Right lobe of liver (tissue), 4 donors: ENCODE measurements at regions not wholly inside any gene's neighbourhood (a gene's known extent, or its start where the extent isn't known, plus 50 kb on each side); places are given as distances from the start of the nearest gene placed in this dataset.

Experiments used
- POLR2A ChIP-seq: fragments of 450-650 bp; IDR thresholded peaks from one replicate; pipeline ENCODE4 v1.6.1; 2017; ENCODE audit warnings: antibody characterized with exemption, mild to moderate bottlenecking
- TF ChIP-seq, protein P1 (sequence below), 4 donors: fragments of 200-600 bp in 3 of 4; fragments of 450-650 bp in 1 of 4; IDR thresholded peaks; one replicate each; pipeline versions ENCODE4 v1.5.1 to v1.8.0; 2016 to 2022; ENCODE audit warnings: antibody characterized with exemption in 4 of 4, mild to moderate bottlenecking in 2 of 4
- donor health status: DM: no; HTN: no; CAD: no.
- donor health status: DM: no; HTN: no; CAD: no.
- donor health status: DM: no; HTN: yes; CAD: no.

DNA sequence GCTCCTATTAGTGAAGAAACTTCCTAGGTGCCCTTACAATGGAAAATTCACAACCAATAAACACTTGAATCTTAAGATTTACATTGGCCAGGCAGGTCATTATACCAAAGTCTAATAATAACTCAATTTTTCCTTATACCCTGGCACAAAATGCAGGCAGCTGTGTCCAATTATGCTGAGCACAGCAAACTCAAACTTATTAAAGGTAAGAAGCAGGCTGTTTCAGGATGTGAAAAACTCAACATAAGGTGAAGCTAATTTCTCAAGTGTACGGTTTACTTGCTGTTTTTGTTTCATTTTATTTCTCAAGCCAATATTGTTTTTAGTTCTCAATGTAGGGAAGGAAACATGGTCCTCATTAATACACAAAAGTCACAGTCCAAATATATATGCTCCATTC is 405.1 kb downstream of the KCTD16 start:
- TF ChIP-seq, protein P1, sequence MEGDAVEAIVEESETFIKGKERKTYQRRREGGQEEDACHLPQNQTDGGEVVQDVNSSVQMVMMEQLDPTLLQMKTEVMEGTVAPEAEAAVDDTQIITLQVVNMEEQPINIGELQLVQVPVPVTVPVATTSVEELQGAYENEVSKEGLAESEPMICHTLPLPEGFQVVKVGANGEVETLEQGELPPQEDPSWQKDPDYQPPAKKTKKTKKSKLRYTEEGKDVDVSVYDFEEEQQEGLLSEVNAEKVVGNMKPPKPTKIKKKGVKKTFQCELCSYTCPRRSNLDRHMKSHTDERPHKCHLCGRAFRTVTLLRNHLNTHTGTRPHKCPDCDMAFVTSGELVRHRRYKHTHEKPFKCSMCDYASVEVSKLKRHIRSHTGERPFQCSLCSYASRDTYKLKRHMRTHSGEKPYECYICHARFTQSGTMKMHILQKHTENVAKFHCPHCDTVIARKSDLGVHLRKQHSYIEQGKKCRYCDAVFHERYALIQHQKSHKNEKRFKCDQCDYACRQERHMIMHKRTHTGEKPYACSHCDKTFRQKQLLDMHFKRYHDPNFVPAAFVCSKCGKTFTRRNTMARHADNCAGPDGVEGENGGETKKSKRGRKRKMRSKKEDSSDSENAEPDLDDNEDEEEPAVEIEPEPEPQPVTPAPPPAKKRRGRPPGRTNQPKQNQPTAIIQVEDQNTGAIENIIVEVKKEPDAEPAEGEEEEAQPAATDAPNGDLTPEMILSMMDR (IDR thresholded peaks at IDR 0.05), result no peak
- TF ChIP-seq POLR2A, result no peak
